HepG2 (cell line): ENCODE measurements at regions not wholly inside any gene's neighbourhood (a gene's known extent, or its start where the extent isn't known, plus 50 kb on each side); places are given as distances from the start of the nearest gene placed in this dataset.

Source experiments
- IRF2 ChIP-seq: IDR thresholded peaks from 2 replicates; pipeline ENCODE4 v1.6.1; 2018; ENCODE audit warnings: missing genetic modification reagents, missing compliant biosample characterization
- MEF2D ChIP-seq: sonication (generic); formaldehyde crosslinking; IDR thresholded peaks from 2 replicates; pipeline ENCODE4 v1.5.1; 2020; ENCODE audit warnings: mild to moderate bottlenecking, missing genetic modification reagents
- RFX1 ChIP-seq: fragments of 450-650 bp; IDR thresholded peaks from 2 replicates; pipeline ENCODE4 v1.6.1; 2017
- ZNF350 ChIP-seq: sonication (generic); formaldehyde crosslinking; IDR thresholded peaks from 2 replicates; pipeline ENCODE4 v1.4.0; 2020; ENCODE audit warnings: mild to moderate bottlenecking, low read depth, missing genetic modification reagents, borderline replicate concordance

DNA sequence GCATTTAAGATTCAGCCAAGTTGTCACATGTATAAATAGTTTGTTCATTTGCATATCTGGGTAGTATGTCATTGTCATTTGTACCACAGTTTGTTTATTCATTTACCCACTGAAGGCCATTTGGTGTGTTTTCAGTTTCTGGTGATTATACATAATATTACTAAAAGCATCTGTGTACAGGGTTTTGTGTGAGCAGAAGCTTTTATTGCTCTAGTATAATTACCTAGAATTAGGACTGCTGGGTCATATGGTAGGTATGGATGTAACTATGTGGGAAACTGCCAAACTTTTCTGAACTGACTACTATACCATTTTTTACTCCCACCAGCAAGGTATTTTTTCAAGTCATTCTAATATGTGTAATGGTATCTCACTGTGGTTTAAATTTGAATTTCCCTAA, 584.0 kb upstream of the GHITM start:
- TF ChIP-seq MEF2D (CRISPR knock-in tag) (no peak), RFX1 (no peak), IRF2 (CRISPR knock-in tag) (no peak), ZNF350 (CRISPR knock-in tag) (no peak)
